Ascending aorta (tissue), 2 donors: ENCODE measurements at regions not wholly inside any gene's neighbourhood (a gene's known extent, or its start where the extent isn't known, plus 50 kb on each side); places are given as distances from the start of the nearest gene placed in this dataset.

Experiments
- DNase-seq, 2 donors: peaks; one replicate each; pipeline ENCODE4 v3.0.0-alpha.2; 2019; ENCODE audit warnings: low spot score in 2 of 2
- H3K27ac ChIP-seq, 2 donors: fragments of 200-600 bp; sonication (generic); one replicate each; pipeline ENCODE4 v1.5.1; 2016 to 2017; ENCODE audit warnings: mild to moderate bottlenecking in 1 of 2
- H3K27me3 ChIP-seq: fragments of 200-600 bp; sonication (generic); one replicate; pipeline ENCODE4 v1.5.1; 2017
- H3K36me3 ChIP-seq, 2 donors: fragments of 200-600 bp; sonication (generic); one replicate each; pipeline ENCODE4 v1.5.1; 2016
- H3K4me1 ChIP-seq, 2 donors: fragments of 200-600 bp; sonication (generic); one replicate each; pipeline ENCODE4 v1.5.1; 2016 to 2017; ENCODE audit warnings: mild to moderate bottlenecking in 1 of 2
- H3K4me3 ChIP-seq, 2 donors: fragments of 200-600 bp; sonication (generic); one replicate each; pipeline ENCODE4 v1.5.1; 2016 to 2017; ENCODE audit warnings: mild to moderate bottlenecking in 1 of 2
- H3K9me3 ChIP-seq, 2 donors: fragments of 200-600 bp; sonication (generic); one replicate each; pipeline ENCODE4 v1.5.1; 2016
- intact Hi-C: fragments of 100-400 bp; cut with DNase I; formaldehyde crosslinking; loops from one replicate; pipeline ENCODE4 v1.15.1; 2023
- TF ChIP-seq, protein P1 (sequence below), 3 experiments: fragments of 200-600 bp in 2 of 3; fragments of 450-650 bp in 1 of 3; sonication (generic) in 2 of 3; IDR thresholded peaks; one replicate each; pipeline ENCODE4 v1.5.1; 2016 to 2019; ENCODE audit warnings: antibody characterized with exemption in 3 of 3, mild to moderate bottlenecking in 1 of 3, moderate library complexity in 1 of 3

DNA sequence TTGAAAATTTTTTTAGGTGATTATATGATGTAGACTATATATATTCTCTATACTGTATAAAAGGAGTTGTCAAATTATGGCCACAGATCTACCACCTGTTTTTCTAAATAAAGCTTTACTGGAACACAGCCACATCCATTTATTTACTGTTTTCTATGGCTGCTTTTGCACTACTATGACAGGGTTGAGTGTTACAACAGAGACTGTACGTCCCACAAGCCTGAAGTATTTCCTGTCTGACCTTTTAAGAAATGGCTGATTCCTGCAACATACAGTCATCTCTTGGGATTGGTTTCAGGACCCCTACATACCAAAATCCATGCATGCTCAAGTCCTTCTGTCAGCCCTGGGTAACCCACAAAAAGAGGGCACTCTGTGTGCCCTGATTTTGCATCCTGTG, 508.3 kb downstream of the TSN start:
- Histone ChIP-seq H3K27ac (no peak overlapping the region), H3K36me3 (no peaks in the 10 kb centered on the region), H3K4me1 (no peaks in the 10 kb centered on the region), H3K27me3 (no peaks in the 10 kb centered on the region), H3K9me3 (no peaks in the 10 kb centered on the region), H3K4me3 (no peak overlapping the region)
- TF ChIP-seq, protein P1, sequence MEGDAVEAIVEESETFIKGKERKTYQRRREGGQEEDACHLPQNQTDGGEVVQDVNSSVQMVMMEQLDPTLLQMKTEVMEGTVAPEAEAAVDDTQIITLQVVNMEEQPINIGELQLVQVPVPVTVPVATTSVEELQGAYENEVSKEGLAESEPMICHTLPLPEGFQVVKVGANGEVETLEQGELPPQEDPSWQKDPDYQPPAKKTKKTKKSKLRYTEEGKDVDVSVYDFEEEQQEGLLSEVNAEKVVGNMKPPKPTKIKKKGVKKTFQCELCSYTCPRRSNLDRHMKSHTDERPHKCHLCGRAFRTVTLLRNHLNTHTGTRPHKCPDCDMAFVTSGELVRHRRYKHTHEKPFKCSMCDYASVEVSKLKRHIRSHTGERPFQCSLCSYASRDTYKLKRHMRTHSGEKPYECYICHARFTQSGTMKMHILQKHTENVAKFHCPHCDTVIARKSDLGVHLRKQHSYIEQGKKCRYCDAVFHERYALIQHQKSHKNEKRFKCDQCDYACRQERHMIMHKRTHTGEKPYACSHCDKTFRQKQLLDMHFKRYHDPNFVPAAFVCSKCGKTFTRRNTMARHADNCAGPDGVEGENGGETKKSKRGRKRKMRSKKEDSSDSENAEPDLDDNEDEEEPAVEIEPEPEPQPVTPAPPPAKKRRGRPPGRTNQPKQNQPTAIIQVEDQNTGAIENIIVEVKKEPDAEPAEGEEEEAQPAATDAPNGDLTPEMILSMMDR (IDR thresholded peaks at IDR 0.05): no peak
- DNase-seq: no peak
- intact Hi-C loops: no loop called here

DNA sequence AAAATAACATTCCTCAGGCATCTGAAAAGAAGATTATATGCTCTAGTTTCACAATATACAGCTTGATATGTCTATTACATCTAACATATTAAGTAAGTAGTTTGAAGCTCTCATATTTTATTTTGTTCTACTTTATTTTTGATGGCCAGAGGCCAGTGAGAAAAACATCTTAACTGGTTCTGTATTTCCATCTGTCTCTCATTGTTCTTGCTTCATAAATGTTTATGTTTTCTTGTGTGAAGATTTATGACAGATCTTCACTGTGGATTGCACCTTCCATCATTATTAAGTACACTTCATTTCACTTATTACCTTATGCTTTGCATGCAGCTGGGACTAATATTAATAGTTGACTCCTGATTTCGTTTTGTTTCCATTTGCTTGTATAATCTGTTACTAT, 511.2 kb downstream of the TSN start:
- Histone ChIP-seq H3K36me3 (no peaks in the 10 kb centered on the region), H3K27ac (no peak overlapping the region), H3K4me3 (no peak overlapping the region), H3K9me3 (no peaks in the 10 kb centered on the region), H3K27me3 (no peaks in the 10 kb centered on the region), H3K4me1 (no peaks in the 10 kb centered on the region)
- intact Hi-C loops: no loop called here
- TF ChIP-seq, protein P1 (IDR thresholded peaks at IDR 0.05): no peak
- DNase-seq: no peak

DNA sequence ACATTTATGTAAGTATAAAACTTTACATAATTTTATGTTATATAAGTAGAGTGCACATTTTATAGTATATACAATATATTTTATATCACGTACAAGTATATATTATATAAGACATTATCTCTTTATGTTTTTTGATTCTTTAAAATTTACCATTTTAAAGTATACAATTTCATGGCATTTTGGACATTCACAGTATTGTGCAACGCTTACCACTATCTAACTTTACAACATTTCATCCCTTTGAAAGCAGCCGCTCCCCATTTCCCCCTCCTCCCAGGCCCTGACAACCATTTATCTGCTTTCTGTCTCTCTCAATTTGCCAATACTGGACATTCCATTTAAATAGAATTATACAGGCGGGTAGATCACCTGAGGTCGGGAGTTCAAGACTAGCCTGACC, 512.5 kb downstream of the TSN start:
- TF ChIP-seq, protein P1 (IDR thresholded peaks at IDR 0.05): no peak
- no peaks in the 10 kb centered on the region for H3K4me1 ChIP-seq
- no peaks in the 10 kb centered on the region for H3K36me3 ChIP-seq
- no peaks in the 10 kb centered on the region for H3K27me3 ChIP-seq
- no peaks in the 10 kb centered on the region for H3K9me3 ChIP-seq
- DNase-seq: no peak
- intact Hi-C loops: no loop called here
- H3K4me3 ChIP-seq: no peak overlapping the region
- no peak overlapping the region for H3K27ac ChIP-seq

DNA sequence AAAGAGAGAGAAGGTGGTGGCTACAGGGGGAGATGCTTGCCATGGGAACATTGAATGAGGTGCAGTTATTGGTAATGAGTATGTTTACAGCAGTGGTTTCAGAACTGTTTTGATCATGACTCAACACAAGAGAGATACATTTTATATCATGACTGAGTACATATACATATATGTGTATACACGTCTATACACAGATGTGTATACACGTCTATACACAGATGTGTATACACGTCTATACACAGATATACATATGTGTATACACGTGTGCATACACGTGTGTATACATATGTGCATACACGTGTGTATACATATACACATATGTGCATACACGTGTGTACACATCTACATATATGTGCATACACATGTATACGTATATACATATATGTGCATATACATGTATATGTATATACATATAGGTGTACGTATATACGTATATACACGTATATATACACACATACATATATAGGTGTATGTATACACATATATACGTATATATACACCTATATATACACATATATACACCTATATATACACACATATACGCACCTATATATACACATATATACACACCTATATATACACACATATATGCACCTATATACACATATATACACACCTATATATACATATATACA, 518.5 kb downstream of the TSN start:
- Histone ChIP-seq H3K27me3 (no peaks in the 10 kb centered on the region), H3K4me3 (no peak overlapping the region), H3K27ac (no peak overlapping the region), H3K9me3 (no peaks in the 10 kb centered on the region), H3K4me1 (no peaks in the 10 kb centered on the region), H3K36me3 (no peaks in the 10 kb centered on the region)
- DNase-seq: no peak
- TF ChIP-seq, protein P1 (IDR thresholded peaks at IDR 0.05): no peak
- intact Hi-C loops: no loop called here

DNA sequence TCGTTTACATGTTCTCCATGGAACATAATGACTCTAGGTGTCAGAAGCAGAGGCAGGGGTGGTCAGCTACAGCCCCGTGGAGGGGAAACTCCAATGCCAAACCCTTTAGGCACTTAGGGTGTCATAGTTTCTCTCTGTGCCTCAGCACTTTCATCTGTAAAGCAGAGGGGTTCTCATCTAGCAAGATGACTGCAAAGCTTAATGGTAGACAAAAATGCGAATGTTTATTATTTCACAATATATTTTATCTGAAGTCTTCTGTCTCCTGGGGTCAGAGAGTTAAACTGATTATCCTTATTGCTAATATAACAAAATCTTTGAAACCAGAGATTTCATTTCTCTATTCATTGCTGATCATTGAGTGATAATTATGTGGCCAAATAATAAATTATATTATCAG, 522.5 kb downstream of the TSN start:
- TF ChIP-seq, protein P1 (IDR thresholded peaks at IDR 0.05): no peak
- DNase-seq: no peak
- Histone ChIP-seq H3K4me3 (no peak overlapping the region), H3K36me3 (no peaks in the 10 kb centered on the region), H3K4me1 (no peaks in the 10 kb centered on the region), H3K27ac (no peak overlapping the region), H3K27me3 (no peaks in the 10 kb centered on the region), H3K9me3 (no peaks in the 10 kb centered on the region)
- intact Hi-C loops: no loop called here

DNA sequence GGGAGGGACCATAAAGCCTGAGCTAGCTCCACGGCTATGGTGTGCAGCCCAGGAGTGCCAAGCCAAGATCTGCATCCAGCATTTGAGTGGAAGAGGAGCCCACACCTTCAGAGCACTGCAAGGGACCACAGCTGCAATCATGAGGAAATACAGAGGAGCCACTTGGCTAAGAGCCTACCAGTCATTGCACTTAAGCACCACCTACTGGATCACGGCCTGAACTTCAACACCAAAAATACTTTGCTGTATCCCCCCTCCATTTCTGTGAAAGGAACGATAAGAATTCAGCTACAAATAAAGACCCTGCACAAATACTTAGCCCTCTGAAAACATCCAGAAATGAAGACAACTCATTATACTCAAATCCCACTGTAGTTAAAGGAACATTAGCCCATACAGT, 545.3 kb downstream of the TSN start:
- no peaks in the 10 kb centered on the region for H3K36me3 ChIP-seq
- no peak overlapping the region for H3K27ac ChIP-seq
- TF ChIP-seq, protein P1 (IDR thresholded peaks at IDR 0.05): no peak
- H3K9me3 ChIP-seq: peaks cover 0 to 6% of the 10 kb centered on the region in 2 donors
- no peak overlapping the region for H3K4me3 ChIP-seq
- no peaks in the 10 kb centered on the region for H3K27me3 ChIP-seq
- H3K4me1 ChIP-seq: no peaks in the 10 kb centered on the region
- DNase-seq: no peak
- intact Hi-C loops: no loop called here
